Activated CD4-positive, alpha-beta memory T cell treated with anti-CD3 and anti-CD28 coated beads for 36 hours (primary cell): ENCODE measurements at regions not wholly inside any gene's neighbourhood (a gene's known extent, or its start where the extent isn't known, plus 50 kb on each side); places are given as distances from the start of the nearest gene placed in this dataset.

Experiments used
- CTCF ChIA-PET: fragments of 350-600 bp; sonication (Branson Sonifier 250); formaldehyde crosslinking; loops from one replicate; lab custom pipeline; 2021; ENCODE audit warnings: antibody characterized with exemption, inconsistent platforms; lab: Charles Lee
- POLR2A ChIA-PET: fragments of 350-600 bp; sonication (Branson Sonifier 250); formaldehyde crosslinking; loops from one replicate; lab custom pipeline; 2021; ENCODE audit warnings: antibody characterized with exemption; lab: Charles Lee
- DNase-seq: peaks from one replicate; pipeline ENCODE4 v3.0.0-alpha.2; 2020
- H3K27ac Mint-ChIP-seq: one replicate; pipeline ENCODE4 v1.8.0; 2021; ENCODE audit warnings: mixed read lengths
- H3K27me3 Mint-ChIP-seq: one replicate; pipeline ENCODE4 v1.8.0; 2021; ENCODE audit warnings: mixed read lengths
- H3K36me3 Mint-ChIP-seq: one replicate; pipeline ENCODE4 v1.8.0; 2021; ENCODE audit warnings: mixed read lengths
- H3K4me1 Mint-ChIP-seq: one replicate; pipeline ENCODE4 v1.8.0; 2021; ENCODE audit warnings: low read depth, mixed read lengths
- H3K4me3 Mint-ChIP-seq: one replicate; pipeline ENCODE4 v1.8.0; 2021; ENCODE audit warnings: mild to moderate bottlenecking, mixed read lengths
- H3K9me3 Mint-ChIP-seq: one replicate; pipeline ENCODE4 v1.8.0; 2021; ENCODE audit warnings: mixed read lengths
- intact Hi-C: fragments of 100-400 bp; cut with micrococcal nuclease; formaldehyde crosslinking; loops from one replicate; pipeline ENCODE4 v1.15.1; 2023

GRCh38 chr11:92276773-92277172, 52.2 kb downstream of the FAT3 start:
- Mint-ChIP-seq H3K27ac (no peak overlapping the region), H3K4me3 (no peak overlapping the region), H3K9me3 (no peaks in the 10 kb centered on the region), H3K4me1 (no peaks in the 10 kb centered on the region), H3K36me3 (no peaks in the 10 kb centered on the region), H3K27me3 (no peaks in the 10 kb centered on the region)
- intact Hi-C loops, result no loop called here
- ChIA-PET CTCF (no interaction called here), POLR2A (no interaction called here)
- DNase-seq, result no peak

- ChIA-PET CTCF (no interaction called here), POLR2A (no interaction called here)
- H3K27ac Mint-ChIP-seq, result no peak overlapping the region
These were observed 53.3 kb downstream of the FAT3 start for GRCh38 chr11:92277871-92278270.

GRCh38 chr11:92278791-92279433, 54.3 kb downstream of the FAT3 start:
- H3K27ac Mint-ChIP-seq, result no peak overlapping the region
- no peaks in the 10 kb centered on the region for H3K36me3 Mint-ChIP-seq
- H3K9me3 Mint-ChIP-seq, result no peaks in the 10 kb centered on the region
- ChIA-PET CTCF (no interaction called here), POLR2A (no interaction called here)
- H3K4me1 Mint-ChIP-seq, result no peaks in the 10 kb centered on the region
- intact Hi-C loops, result no loop called here
- H3K27me3 Mint-ChIP-seq, result no peaks in the 10 kb centered on the region
- no peak overlapping the region for H3K4me3 Mint-ChIP-seq
- DNase-seq, result no peak

More at GRCh38 chr11:92277871-92278270, 53.3 kb downstream of the FAT3 start:
- intact Hi-C loops, result no loop called here
- H3K9me3 Mint-ChIP-seq, result no peaks in the 10 kb centered on the region
- H3K4me1 Mint-ChIP-seq, result no peaks in the 10 kb centered on the region
- no peak overlapping the region for H3K4me3 Mint-ChIP-seq
- no peak for DNase-seq
- H3K36me3 Mint-ChIP-seq, result no peaks in the 10 kb centered on the region
- H3K27me3 Mint-ChIP-seq, result no peaks in the 10 kb centered on the region

DNA sequence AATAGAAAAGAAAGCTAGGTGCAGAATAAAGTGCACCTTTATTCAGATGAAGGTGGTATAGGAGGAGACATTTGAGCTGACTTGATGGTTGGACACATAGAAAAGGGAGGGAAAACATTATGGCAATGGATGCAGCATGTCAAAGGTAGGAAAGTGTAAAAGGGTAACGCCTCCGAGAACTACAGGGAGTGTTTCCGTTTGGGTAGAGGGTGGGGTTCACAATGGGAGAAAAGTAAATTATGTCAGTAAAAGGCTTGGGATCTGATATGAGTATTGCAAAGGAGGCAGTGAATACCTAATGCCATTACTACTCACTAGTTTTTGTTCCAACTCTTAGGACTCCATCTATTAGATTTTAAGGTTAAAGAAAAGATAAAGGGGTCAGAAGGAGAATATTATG, 59.5 kb downstream of the FAT3 start:
- intact Hi-C loops, result no loop called here
- POLR2A ChIA-PET, result no interaction called here
- no peaks in the 10 kb centered on the region for H3K27me3 Mint-ChIP-seq

DNA sequence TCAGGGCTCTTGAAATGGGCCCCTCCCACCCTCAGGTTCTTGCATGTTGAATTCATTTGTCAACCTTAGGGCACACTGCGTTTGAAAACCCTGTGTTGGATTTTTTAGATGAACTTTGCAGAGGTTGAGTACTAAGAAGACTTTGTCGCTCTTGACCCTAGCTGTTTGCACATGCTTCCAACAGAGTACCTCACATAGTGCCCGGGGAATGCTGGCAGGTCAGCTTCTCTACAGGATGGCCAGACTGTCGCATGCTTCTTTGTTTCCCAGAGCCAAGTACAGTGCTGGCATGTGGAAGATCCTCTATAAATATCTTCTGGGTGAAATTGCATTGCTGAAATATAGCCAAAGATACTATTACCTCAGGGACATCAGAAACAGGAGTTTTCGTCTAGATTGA, 59.9 kb downstream of the FAT3 start:
- POLR2A ChIA-PET, result no interaction called here
- DNase-seq, result no peak
- Mint-ChIP-seq H3K4me3 (no peak overlapping the region), H3K27ac (no peak overlapping the region), H3K36me3 (no peaks in the 10 kb centered on the region), H3K9me3 (no peaks in the 10 kb centered on the region), H3K27me3 (no peaks in the 10 kb centered on the region), H3K4me1 (no peaks in the 10 kb centered on the region)
- intact Hi-C loops, result no loop called here
- CTCF ChIA-PET, result no interaction called here

More for the DNA sequence above, 59.5 kb downstream of the FAT3 start:
- Mint-ChIP-seq H3K36me3 (no peaks in the 10 kb centered on the region), H3K4me1 (no peaks in the 10 kb centered on the region), H3K9me3 (no peaks in the 10 kb centered on the region), H3K4me3 (no peak overlapping the region), H3K27ac (no peak overlapping the region)
- CTCF ChIA-PET, result no interaction called here
- no peak for DNase-seq

GRCh38 chr11:92285776-92286175, 61.2 kb downstream of the FAT3 start:
- no peaks in the 10 kb centered on the region for H3K9me3 Mint-ChIP-seq

DNA sequence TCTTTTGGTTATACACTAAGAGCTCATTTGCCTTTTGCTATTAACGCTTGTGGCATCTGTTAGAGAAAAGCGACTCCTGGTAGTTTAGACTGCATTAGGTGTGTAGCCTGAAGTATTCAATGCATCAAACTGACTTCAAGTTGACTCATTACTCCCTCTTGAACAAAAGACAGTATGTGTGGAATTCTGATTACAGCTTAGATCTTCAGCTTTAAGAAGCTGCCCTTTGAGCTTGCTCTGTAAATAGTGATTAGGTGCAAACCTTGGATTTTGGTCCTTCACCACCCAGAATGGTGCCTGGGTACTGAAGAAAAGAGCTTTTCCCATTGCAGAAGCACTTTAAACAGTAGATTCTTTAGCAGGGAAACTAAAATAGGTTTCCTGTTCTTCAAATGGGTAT, 62.1 kb downstream of the FAT3 start:
- Mint-ChIP-seq H3K4me1 (no peaks in the 10 kb centered on the region), H3K27ac (no peak overlapping the region), H3K36me3 (no peaks in the 10 kb centered on the region), H3K9me3 (no peaks in the 10 kb centered on the region), H3K4me3 (no peak overlapping the region), H3K27me3 (no peaks in the 10 kb centered on the region)
- ChIA-PET CTCF (no interaction called here), POLR2A (no interaction called here)
- intact Hi-C loops, result no loop called here
- no peak for DNase-seq

More at GRCh38 chr11:92285776-92286175, 61.2 kb downstream of the FAT3 start:
- Mint-ChIP-seq H3K27me3 (no peaks in the 10 kb centered on the region), H3K27ac (no peak overlapping the region), H3K36me3 (no peaks in the 10 kb centered on the region), H3K4me1 (no peaks in the 10 kb centered on the region), H3K4me3 (no peak overlapping the region)
- intact Hi-C loops, result no loop called here
- POLR2A ChIA-PET, result interaction anchor here (0.6 kb wide), 1 partner anchor 53 kb away, joined by 3 read pairs; no protein-coding TSS in a partner anchor
- no peak for DNase-seq
- CTCF ChIA-PET, result no interaction called here

DNA sequence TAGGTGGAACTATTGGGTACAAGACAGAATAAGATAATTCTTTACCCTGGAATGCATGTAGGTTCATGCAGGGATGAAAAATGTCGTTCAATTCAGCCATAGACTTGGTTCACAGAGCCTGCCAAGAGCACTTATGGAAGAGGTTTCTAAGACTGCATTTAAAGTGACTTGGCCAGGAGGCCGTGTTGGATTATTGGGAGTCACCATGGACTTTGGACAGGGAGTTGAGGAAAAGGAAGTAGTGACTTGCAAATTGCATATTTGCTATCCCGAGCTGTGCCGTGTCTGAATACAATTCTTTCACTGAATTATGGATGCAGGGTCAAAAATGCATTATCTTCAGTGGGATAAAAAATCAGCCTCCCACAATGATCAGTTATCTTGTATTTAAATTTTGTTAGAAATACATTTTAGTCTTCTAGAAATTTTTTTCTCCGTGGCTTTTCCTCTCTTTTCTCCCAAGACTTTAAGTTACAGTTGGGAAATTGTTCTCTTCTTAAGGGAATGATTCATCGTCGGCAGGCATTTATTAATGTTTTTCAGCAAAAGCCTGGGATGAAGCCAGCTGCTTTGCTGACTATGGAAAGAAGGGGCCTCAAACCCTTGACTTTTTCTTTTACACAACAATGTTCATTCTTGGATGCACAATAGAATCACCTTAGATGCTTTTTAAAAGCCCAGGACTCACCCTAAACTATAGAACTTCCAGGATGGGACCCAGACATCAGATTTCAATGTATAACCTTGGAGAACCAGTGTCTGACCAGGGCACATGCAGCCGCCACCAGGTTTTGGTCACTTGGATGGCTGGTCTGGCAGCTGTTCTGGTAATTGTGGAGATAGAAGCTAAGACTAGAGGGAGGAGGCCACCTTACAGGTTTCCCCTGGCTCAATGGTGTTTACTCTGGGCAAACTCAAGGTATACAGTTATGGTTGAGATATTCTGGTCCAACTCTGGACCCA, 70.8 kb downstream of the FAT3 start:
- Mint-ChIP-seq H3K9me3 (no peaks in the 10 kb centered on the region), H3K36me3 (no peaks in the 10 kb centered on the region), H3K27ac (no peak overlapping the region), H3K4me3 (no peak overlapping the region), H3K27me3 (no peaks in the 10 kb centered on the region), H3K4me1 (no peaks in the 10 kb centered on the region)
- POLR2A ChIA-PET, result no interaction called here
- CTCF ChIA-PET, result no interaction called here
- intact Hi-C loops, result no loop called here
- no peak for DNase-seq

GRCh38 chr11:92296138-92296515, 71.5 kb downstream of the FAT3 start:
- Mint-ChIP-seq H3K9me3 (no peaks in the 10 kb centered on the region), H3K27ac (no peak overlapping the region), H3K4me3 (no peak overlapping the region), H3K4me1 (no peaks in the 10 kb centered on the region), H3K36me3 (no peaks in the 10 kb centered on the region), H3K27me3 (no peaks in the 10 kb centered on the region)
- CTCF ChIA-PET, result no interaction called here
- no peak for DNase-seq
- intact Hi-C loops, result no loop called here
- POLR2A ChIA-PET, result no interaction called here

- Mint-ChIP-seq H3K4me1 (no peaks in the 10 kb centered on the region), H3K27me3 (no peaks in the 10 kb centered on the region), H3K4me3 (no peak overlapping the region), H3K27ac (no peak overlapping the region), H3K36me3 (no peaks in the 10 kb centered on the region), H3K9me3 (no peaks in the 10 kb centered on the region)
- intact Hi-C loops, result no loop called here
- ChIA-PET CTCF (no interaction called here), POLR2A (no interaction called here)
- no peak for DNase-seq
These were observed 73.2 kb downstream of the FAT3 start for GRCh38 chr11:92297567-92298553.

DNA sequence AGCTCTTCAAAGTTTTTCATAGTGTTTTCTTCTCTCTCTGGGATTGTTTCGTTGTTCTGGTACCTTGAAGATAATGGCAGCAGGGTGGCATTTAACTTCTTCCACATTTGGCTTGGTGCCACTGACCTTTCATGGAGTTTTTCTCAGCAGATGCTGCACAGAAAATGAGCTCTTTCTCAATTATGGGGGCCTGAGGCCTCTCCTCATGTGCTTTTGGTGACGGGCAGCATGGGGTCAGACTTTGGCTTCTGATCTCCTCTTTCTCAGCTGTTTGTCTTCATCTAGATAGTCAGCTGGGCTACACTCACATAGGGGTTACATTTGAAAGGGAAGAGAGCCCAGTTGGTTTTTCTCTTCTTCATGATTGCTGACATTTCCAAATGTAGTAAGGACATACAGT, 76.3 kb downstream of the FAT3 start:
- no peak overlapping the region for H3K4me3 Mint-ChIP-seq
- intact Hi-C loops, result no loop called here
- no peak for DNase-seq
- no peaks in the 10 kb centered on the region for H3K4me1 Mint-ChIP-seq
- no peaks in the 10 kb centered on the region for H3K36me3 Mint-ChIP-seq
- ChIA-PET POLR2A (no interaction called here), CTCF (no interaction called here)
- no peaks in the 10 kb centered on the region for H3K9me3 Mint-ChIP-seq
- no peak overlapping the region for H3K27ac Mint-ChIP-seq
- no peaks in the 10 kb centered on the region for H3K27me3 Mint-ChIP-seq

DNA sequence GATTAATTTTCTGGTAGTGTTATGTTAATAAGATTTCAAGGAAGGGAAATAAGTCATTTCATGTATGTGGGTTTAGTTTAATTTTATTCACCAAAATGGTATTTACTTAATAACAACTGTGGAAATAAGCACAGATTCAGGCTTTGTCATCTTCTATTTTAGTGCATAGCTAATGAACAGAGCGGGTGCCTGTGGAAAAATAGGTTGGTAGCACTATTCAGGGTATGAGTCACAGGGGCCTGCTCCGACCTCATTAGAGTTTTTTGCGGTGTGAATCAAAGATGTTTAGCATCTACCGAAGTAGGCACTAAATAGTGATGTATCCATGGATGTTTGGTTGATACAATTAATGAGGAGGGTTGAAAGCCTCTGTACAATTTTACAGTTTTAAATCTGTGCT, 78.2 kb downstream of the FAT3 start:
- ChIA-PET CTCF (no interaction called here), POLR2A (no interaction called here)
- H3K36me3 Mint-ChIP-seq, result no peaks in the 10 kb centered on the region
- H3K4me1 Mint-ChIP-seq, result no peaks in the 10 kb centered on the region
- no peaks in the 10 kb centered on the region for H3K9me3 Mint-ChIP-seq
- H3K27me3 Mint-ChIP-seq, result no peaks in the 10 kb centered on the region
- DNase-seq, result no peak
- intact Hi-C loops, result no loop called here
- no peak overlapping the region for H3K4me3 Mint-ChIP-seq
- H3K27ac Mint-ChIP-seq, result no peak overlapping the region
